Effector memory CD8-positive, alpha-beta T cell (primary cell): ENCODE measurements at regions not wholly inside any gene's neighbourhood (a gene's known extent, or its start where the extent isn't known, plus 50 kb on each side); places are given as distances from the start of the nearest gene placed in this dataset.

ENCODE experiments used
- ATAC-seq: fragments of 150-1000 bp; cut with Tn5 transposase; replicated peaks from 2 replicates; pipeline ENCODE4 v1.10.0; 2021; ENCODE audit warnings: mild to moderate bottlenecking, moderate library complexity
- DNase-seq, 3 experiments: peaks; one replicate each; pipeline ENCODE4 v3.0.0; 2021
- H3K27ac Mint-ChIP-seq, 2 donors: one replicate each; pipeline ENCODE4 v1.8.0; 2022; ENCODE audit warnings: mild to moderate bottlenecking in 2 of 2, mixed read lengths in 2 of 2, moderate library complexity in 2 of 2
- H3K27me3 Mint-ChIP-seq, 2 donors: one replicate each; pipeline ENCODE4 v1.8.0; 2022; ENCODE audit warnings: mixed read lengths in 2 of 2
- H3K36me3 Mint-ChIP-seq: one replicate; pipeline ENCODE4 v1.8.0; 2022; ENCODE audit warnings: mild to moderate bottlenecking, moderate library complexity, mixed read lengths; ENCODE audit not compliant: insufficient read depth
- H3K4me1 Mint-ChIP-seq, 2 donors: one replicate each; pipeline ENCODE4 v1.8.0; 2022; ENCODE audit warnings: low read depth in 2 of 2, mixed read lengths in 2 of 2
- H3K4me3 Mint-ChIP-seq, 2 donors: one replicate each; pipeline ENCODE4 v1.8.0; 2022; ENCODE audit warnings: mild to moderate bottlenecking in 2 of 2, mixed read lengths in 2 of 2, moderate library complexity in 2 of 2
- H3K9me3 Mint-ChIP-seq, 2 donors: one replicate each; pipeline ENCODE4 v1.8.0; 2022; ENCODE audit warnings: mixed read lengths in 2 of 2

- no peaks in the 10 kb centered on the region for H3K27me3 Mint-ChIP-seq
- H3K4me1 Mint-ChIP-seq = no peaks in the 10 kb centered on the region
- no peak overlapping the region for H3K27ac Mint-ChIP-seq
- H3K36me3 Mint-ChIP-seq = no peaks in the 10 kb centered on the region
- ATAC-seq (no peak), DNase-seq (no peak)
- H3K4me3 Mint-ChIP-seq = no peak overlapping the region
- H3K9me3 Mint-ChIP-seq = no peaks in the 10 kb centered on the region
Observed at GRCh38 chr16:51355875-51356274, 204.8 kb upstream of the SALL1 start.

DNA sequence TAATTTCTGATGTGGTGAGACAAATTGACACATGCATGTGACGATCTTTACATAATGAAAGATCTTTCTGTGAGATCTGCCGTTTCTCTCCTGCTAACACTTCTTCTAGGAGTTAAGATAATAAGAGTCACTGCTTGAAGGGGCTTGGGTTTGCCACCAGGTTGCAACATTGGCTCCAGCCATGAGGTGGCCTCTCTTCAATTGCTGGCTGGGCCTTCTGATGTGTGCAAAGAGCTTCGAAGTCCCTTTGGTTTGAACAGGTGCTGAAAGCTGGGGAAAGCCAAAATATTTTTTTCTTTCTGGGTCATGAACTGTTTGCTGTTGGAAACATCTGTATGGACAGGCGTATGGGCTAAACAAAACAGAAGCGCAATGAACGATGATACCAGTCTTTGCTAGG, 204.1 kb upstream of the SALL1 start:
- no peaks in the 10 kb centered on the region for H3K27me3 Mint-ChIP-seq
- ATAC-seq = no peak
- H3K4me1 Mint-ChIP-seq = no peaks in the 10 kb centered on the region
- no peak overlapping the region for H3K27ac Mint-ChIP-seq
- no peaks in the 10 kb centered on the region for H3K9me3 Mint-ChIP-seq
- DNase-seq = no peak
- no peaks in the 10 kb centered on the region for H3K36me3 Mint-ChIP-seq
- no peak overlapping the region for H3K4me3 Mint-ChIP-seq

DNA sequence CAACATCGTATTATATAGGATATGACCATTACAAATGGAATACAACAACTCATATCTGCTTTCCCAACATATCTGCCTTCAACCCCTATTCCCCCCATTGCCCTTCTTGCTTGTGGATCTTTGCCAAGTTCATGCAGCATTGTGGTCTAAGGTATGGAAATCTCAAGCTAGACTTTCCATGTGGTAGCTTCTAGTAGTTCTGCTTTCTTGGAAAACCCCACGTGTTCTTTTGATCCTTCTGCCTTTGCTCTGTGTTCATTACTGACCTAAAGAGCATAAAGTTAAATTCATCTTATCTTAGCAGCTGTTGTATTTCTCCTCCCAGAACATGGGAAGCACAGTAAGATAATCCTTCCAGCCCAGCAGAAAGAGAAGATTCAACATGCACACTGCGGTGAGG, 202.0 kb upstream of the SALL1 start:
- no peak for DNase-seq
- Mint-ChIP-seq H3K4me3 (no peak overlapping the region), H3K4me1 (no peaks in the 10 kb centered on the region), H3K9me3 (no peaks in the 10 kb centered on the region), H3K27me3 (no peaks in the 10 kb centered on the region), H3K27ac (no peak overlapping the region), H3K36me3 (no peaks in the 10 kb centered on the region)
- ATAC-seq = no peak

- H3K27ac Mint-ChIP-seq = no peak overlapping the region
- H3K27me3 Mint-ChIP-seq = no peaks in the 10 kb centered on the region
- no peak for DNase-seq
- no peaks in the 10 kb centered on the region for H3K36me3 Mint-ChIP-seq
- H3K4me3 Mint-ChIP-seq = no peak overlapping the region
- no peak for ATAC-seq
- no peaks in the 10 kb centered on the region for H3K9me3 Mint-ChIP-seq
- H3K4me1 Mint-ChIP-seq = no peaks in the 10 kb centered on the region
Observed at GRCh38 chr16:51349626-51350025, 198.6 kb upstream of the SALL1 start.

GRCh38 chr16:51343411-51343810, 192.3 kb upstream of the SALL1 start:
- no peaks in the 10 kb centered on the region for H3K27me3 Mint-ChIP-seq

DNA sequence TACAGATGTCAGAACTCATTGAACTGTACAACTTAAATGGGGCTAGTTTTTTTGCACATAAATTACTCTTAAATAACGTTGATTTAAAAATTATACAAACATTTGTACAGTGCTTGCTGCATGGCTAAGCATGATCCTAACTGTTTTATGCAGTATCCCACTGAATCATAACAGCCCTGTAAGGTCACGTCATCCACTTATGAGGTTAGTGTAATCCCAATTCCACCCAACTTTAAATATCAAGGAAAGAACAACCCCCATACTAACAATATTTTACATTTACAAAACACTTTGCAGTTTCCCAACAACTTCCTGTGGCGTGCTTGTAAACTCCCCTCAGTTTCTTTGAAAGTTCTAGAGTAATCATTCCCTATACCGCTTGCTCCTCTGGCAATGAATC, 190.1 kb upstream of the SALL1 start:
- no peak for DNase-seq
- peaks cover 8 to 34% of the 10 kb centered on the region in 2 donors for H3K9me3 Mint-ChIP-seq
- no peaks in the 10 kb centered on the region for H3K36me3 Mint-ChIP-seq
- no peaks in the 10 kb centered on the region for H3K27me3 Mint-ChIP-seq
- no peak overlapping the region for H3K4me3 Mint-ChIP-seq
- H3K4me1 Mint-ChIP-seq = no peaks in the 10 kb centered on the region
- no peak overlapping the region for H3K27ac Mint-ChIP-seq
- ATAC-seq = no peak

More at GRCh38 chr16:51343411-51343810, 192.3 kb upstream of the SALL1 start:
- H3K4me1 Mint-ChIP-seq = no peaks in the 10 kb centered on the region
- H3K9me3 Mint-ChIP-seq = peaks cover 5 to 16% of the 10 kb centered on the region in 2 donors
- H3K4me3 Mint-ChIP-seq = no peak overlapping the region
- H3K36me3 Mint-ChIP-seq = no peaks in the 10 kb centered on the region
- no peak overlapping the region for H3K27ac Mint-ChIP-seq
- ATAC-seq (no peak), DNase-seq (no peak)

DNA sequence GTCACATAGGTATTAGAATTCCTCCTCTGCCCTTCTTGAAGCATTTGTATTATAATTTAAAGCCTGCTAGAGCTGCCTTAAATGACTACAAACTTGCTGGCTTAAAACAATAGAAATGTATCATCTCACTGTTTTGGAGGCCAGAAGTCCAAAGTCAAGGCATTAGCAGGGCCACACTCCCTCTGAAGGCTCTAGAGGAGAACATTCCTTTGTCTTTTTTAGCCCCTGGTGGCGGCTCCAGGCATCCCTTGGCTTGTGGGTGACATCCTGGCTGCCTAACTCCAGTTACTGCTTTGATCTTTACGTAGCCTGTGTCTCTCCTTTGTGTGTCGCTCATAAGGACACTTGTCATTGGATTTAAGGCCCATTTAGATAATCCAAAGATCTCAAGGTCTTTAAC, 186.6 kb upstream of the SALL1 start:
- Mint-ChIP-seq H3K36me3 (no peaks in the 10 kb centered on the region), H3K9me3 (peaks cover 3 to 27% of the 10 kb centered on the region in 2 donors), H3K4me3 (no peak overlapping the region)

GRCh38 chr16:51328733-51329132, 177.7 kb upstream of the SALL1 start:
- DNase-seq (no peak), ATAC-seq (no peak)
- Mint-ChIP-seq H3K9me3 (peaks cover 3 to 29% of the 10 kb centered on the region in 2 donors), H3K27ac (no peak overlapping the region), H3K27me3 (no peaks in the 10 kb centered on the region), H3K4me1 (no peaks in the 10 kb centered on the region), H3K36me3 (peaks cover 4% of the 10 kb centered on the region), H3K4me3 (no peak overlapping the region)

More for the DNA sequence above, 186.6 kb upstream of the SALL1 start:
- ATAC-seq = no peak
- Mint-ChIP-seq H3K27me3 (no peaks in the 10 kb centered on the region), H3K4me1 (no peaks in the 10 kb centered on the region), H3K27ac (no peak overlapping the region)
- no peak for DNase-seq

DNA sequence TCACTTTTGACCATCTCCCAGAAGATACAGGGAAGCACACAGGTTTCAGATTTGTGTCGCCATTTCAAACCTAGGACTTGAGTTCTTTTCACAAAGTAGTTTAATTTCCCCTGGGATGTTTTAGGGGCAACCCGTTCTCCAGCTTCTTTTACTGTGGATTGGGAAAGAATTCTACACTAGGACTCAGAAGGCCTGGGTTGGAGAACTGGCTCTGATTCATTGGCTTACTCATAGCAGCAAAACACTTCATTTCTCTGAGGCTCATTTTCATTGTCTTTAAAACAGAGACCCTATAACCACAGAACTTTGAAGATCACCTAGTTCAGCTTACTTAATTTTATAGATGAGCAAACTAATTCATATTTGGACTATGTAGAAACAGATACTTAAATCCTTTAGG, 175.9 kb upstream of the SALL1 start:
- peaks cover 4% of the 10 kb centered on the region for H3K36me3 Mint-ChIP-seq
- DNase-seq (no peak), ATAC-seq (no peak)
- H3K4me1 Mint-ChIP-seq = no peaks in the 10 kb centered on the region
- H3K4me3 Mint-ChIP-seq = no peak overlapping the region
- H3K27ac Mint-ChIP-seq = no peak overlapping the region
- no peaks in the 10 kb centered on the region for H3K27me3 Mint-ChIP-seq
- H3K9me3 Mint-ChIP-seq = peaks cover 3 to 21% of the 10 kb centered on the region in 2 donors

DNA sequence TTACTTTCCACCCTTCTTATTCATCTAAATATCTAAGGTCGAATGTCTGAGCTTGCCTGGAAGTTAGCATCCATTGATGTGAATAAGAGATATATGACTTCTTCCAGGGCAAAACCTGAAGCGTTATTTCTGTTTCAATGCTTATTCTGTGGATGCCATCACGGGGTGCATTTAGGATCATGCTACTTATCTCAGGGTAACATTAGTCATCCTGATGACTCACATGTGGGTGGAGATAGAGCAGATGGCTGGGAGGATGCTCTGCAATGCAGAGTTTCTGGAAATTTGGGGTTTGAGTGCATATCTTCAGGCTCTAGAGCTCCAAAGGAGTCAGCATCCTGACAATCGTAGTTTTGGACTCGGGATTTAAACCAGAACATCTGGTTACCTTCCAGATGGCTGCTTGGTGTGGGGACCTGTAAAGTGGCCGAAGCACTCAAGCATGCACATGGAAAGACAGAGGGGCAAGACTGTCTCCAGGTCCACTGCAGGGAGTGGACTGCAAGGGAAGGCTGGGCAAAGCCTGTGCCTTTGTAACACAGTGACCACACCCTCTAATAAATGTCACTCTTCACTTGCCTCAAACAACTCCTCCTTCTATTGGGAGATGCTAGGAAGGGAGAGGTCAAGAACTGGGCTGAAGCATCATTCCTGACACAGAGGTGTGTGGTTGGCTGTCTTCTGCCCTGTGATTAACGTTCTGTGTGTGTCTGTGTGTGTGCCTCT, 175.2 kb upstream of the SALL1 start:
- H3K4me3 Mint-ChIP-seq = no peak overlapping the region
- DNase-seq (no peak), ATAC-seq (no peak)
- H3K4me1 Mint-ChIP-seq = no peaks in the 10 kb centered on the region
- H3K9me3 Mint-ChIP-seq = peaks cover 3 to 14% of the 10 kb centered on the region in 2 donors
- H3K27ac Mint-ChIP-seq = no peak overlapping the region
- H3K36me3 Mint-ChIP-seq = peaks cover 4% of the 10 kb centered on the region
- no peaks in the 10 kb centered on the region for H3K27me3 Mint-ChIP-seq

- H3K27me3 Mint-ChIP-seq = no peaks in the 10 kb centered on the region
Observed at GRCh38 chr16:51321251-51321650, 170.2 kb upstream of the SALL1 start.

GRCh38 chr16:51317575-51317974, 166.5 kb upstream of the SALL1 start:
- H3K4me3 Mint-ChIP-seq = no peak overlapping the region
- no peaks in the 10 kb centered on the region for H3K27me3 Mint-ChIP-seq
- no peaks in the 10 kb centered on the region for H3K36me3 Mint-ChIP-seq
- H3K9me3 Mint-ChIP-seq = peaks cover 3 to 15% of the 10 kb centered on the region in 2 donors
- DNase-seq (no peak), ATAC-seq (no peak)
- H3K4me1 Mint-ChIP-seq = no peaks in the 10 kb centered on the region
- no peak overlapping the region for H3K27ac Mint-ChIP-seq

More at GRCh38 chr16:51321251-51321650, 170.2 kb upstream of the SALL1 start:
- ATAC-seq (no peak), DNase-seq (no peak)
- Mint-ChIP-seq H3K4me3 (no peak overlapping the region), H3K9me3 (peaks cover 3 to 15% of the 10 kb centered on the region in 2 donors), H3K27ac (no peak overlapping the region), H3K36me3 (no peaks in the 10 kb centered on the region), H3K4me1 (no peaks in the 10 kb centered on the region)

- Mint-ChIP-seq H3K27me3 (no peaks in the 10 kb centered on the region), H3K36me3 (no peaks in the 10 kb centered on the region), H3K4me1 (no peaks in the 10 kb centered on the region), H3K4me3 (no peak overlapping the region), H3K27ac (no peak overlapping the region), H3K9me3 (peaks cover 5 to 11% of the 10 kb centered on the region in 2 donors)
- no peak for ATAC-seq
- no peak for DNase-seq
Observed at GRCh38 chr16:51313198-51313597, 162.1 kb upstream of the SALL1 start.

DNA sequence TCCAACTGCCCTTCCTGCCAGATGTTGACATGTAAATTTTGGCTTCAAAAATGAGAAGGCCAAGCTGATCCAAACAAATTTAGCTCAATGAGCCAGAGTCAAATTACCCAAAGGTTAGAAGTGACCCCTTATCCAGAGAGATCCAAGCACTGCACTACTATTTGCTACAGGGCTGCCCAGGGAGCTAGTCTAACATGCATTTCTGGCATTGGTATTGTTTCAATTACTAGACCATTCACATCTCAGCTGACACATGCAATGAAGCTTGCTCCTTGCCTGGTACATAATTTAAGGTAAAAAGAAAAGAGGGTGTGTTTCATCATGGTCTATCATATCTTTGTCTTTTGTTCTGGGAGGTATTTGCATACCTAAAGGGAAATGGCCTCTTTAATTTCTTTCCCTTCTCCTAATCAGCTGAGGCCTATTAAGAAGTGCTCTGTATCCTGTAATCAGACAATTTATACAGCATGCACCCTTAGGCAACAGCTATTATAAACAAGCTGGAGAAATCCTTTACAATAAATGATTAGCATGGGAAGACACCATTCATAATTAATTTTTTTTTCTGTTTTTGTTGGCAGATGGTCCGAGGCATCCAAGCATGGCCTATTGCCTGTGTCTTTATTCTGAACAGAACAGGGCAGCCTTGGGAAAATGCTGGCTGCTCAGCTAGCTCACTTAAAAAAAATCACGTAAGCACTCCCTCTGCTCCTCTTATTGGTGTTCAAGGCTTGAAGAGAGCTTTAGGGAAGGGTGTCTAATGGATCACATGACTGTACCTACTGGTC, 161.5 kb upstream of the SALL1 start:
- Mint-ChIP-seq H3K27ac (no peak overlapping the region), H3K36me3 (no peaks in the 10 kb centered on the region), H3K9me3 (peaks cover 5 to 7% of the 10 kb centered on the region in 2 donors), H3K4me1 (no peaks in the 10 kb centered on the region), H3K27me3 (no peaks in the 10 kb centered on the region), H3K4me3 (no peak overlapping the region)
- ATAC-seq (no peak), DNase-seq (no peak)
